OCI-LY7 (cell line): ENCODE measurements at regions not wholly inside any gene's neighbourhood (a gene's known extent, or its start where the extent isn't known, plus 50 kb on each side); places are given as distances from the start of the nearest gene placed in this dataset.

Experiments
- CTCF ChIP-seq: fragments of 200-600 bp; sonication (generic); conservative IDR thresholded peaks from 2 replicates; pipeline ENCODE4 v1.5.1; 2014; ENCODE audit warnings: mild to moderate bottlenecking, antibody characterized with exemption, low read length, moderate library complexity, mixed read lengths
- EZH2phosphoT487 ChIP-seq: fragments of 200-600 bp; sonication (generic); IDR thresholded peaks from 2 replicates; pipeline ENCODE4 v1.6.1; 2018; ENCODE audit warnings: low read depth, borderline replicate concordance, mild to moderate bottlenecking, mixed run types, antibody characterized with exemption, low read length, moderate library complexity, mixed read lengths

DNA sequence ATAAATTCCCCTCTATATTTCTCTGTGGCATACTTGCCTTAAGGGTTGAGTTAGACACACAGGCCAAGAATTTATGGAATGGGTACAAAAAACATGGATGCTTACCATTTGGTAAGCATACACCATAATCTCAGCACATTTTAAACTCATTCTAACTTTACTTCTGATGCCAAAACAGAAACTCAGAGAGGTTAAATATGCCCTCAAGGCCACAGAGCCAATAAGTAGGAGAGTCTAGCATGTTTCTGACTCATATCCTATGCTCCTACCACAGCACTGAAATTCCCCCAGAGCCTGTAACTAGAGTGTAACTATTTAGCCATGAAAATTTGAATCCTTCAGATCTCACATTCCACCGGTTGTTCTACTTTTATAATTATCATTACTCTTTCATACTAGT lies 559.7 kb downstream of the ACTL7B start:
- no peak for TF ChIP-seq CTCF
- no peak for TF ChIP-seq EZH2phosphoT487
